Psoas muscle (tissue), 7 donors: ENCODE measurements at regions not wholly inside any gene's neighbourhood (a gene's known extent, or its start where the extent isn't known, plus 50 kb on each side); places are given as distances from the start of the nearest gene placed in this dataset.

Experiments
- ATAC-seq, 4 donors: fragments of 200-7000 bp; cut with Tn5 transposase; one replicate each; pipeline ENCODE4 v1.9.1; 2020; ENCODE audit warnings: moderate library complexity in 3 of 4, mild to moderate bottlenecking in 2 of 4
- DNase-seq, 2 donors: peaks; one replicate each; pipeline ENCODE4 v3.0.0-alpha.2; 2020
- H3K27ac ChIP-seq: fragments of 200-600 bp; one replicate; pipeline ENCODE4 v1.8.0; 2022
- H3K27me3 ChIP-seq, 3 donors: fragments of 200-600 bp in 1 of 3; one replicate each; pipeline versions ENCODE4 v1.6.1 to v1.8.0; 2013 to 2022; ENCODE audit warnings: low read length in 2 of 3, mild to moderate bottlenecking in 2 of 3, moderate library complexity in 1 of 3; ENCODE audit not compliant: insufficient read depth in 3 of 3
- H3K36me3 ChIP-seq, 2 donors: fragments of 200-600 bp in 1 of 2; one replicate each; pipeline versions ENCODE4 v1.6.1 to v1.8.0; 2013 to 2022; ENCODE audit warnings: low read depth in 1 of 2, mild to moderate bottlenecking in 1 of 2, moderate library complexity in 1 of 2; ENCODE audit not compliant: insufficient read depth in 1 of 2
- H3K4me1 ChIP-seq: fragments of 200-600 bp; one replicate; pipeline ENCODE4 v1.8.0; 2022
- H3K4me3 ChIP-seq: fragments of 200-600 bp; one replicate; pipeline ENCODE4 v1.8.0; 2022; ENCODE audit warnings: mild to moderate bottlenecking
- H3K9me3 ChIP-seq: fragments of 200-600 bp; one replicate; pipeline ENCODE4 v1.8.0; 2022
- WGBS, 3 donors: extraction: QIAGEN DNeasy Blood & Tissue Kit; methylation state at CpG; one replicate each; pipeline versions ENCODE4 v1.1.6 to v1.1.7; 2013; 5-methylcytosine and 5-hydroxymethylcytosine counted together
- intact Hi-C, 2 donors: fragments of 100-400 bp; cut with DNase I; formaldehyde crosslinking; loops; one replicate each; pipeline versions ENCODE4 v1.11.0 to v1.14.2; 2022
- TF ChIP-seq, protein P1 (sequence below): fragments of 200-600 bp; IDR thresholded peaks from one replicate; pipeline ENCODE4 v1.8.0; 2022; ENCODE audit warnings: antibody characterized with exemption
- donor health status: healthy with polysubstance abuse.
- donor health status: DM: no; HTN: no; CAD: no; lungs with moderate emphysema.
- donor health status: Bipolar disorder and iron deficiency.
- donor health status: healthy.
- donor health status: DM: yes; HTN: yes; CAD: no.
- donor health status: DM: no; HTN: no; CAD: no.
- donor health status: DM: yes; HTN: yes; CAD: no.

DNA sequence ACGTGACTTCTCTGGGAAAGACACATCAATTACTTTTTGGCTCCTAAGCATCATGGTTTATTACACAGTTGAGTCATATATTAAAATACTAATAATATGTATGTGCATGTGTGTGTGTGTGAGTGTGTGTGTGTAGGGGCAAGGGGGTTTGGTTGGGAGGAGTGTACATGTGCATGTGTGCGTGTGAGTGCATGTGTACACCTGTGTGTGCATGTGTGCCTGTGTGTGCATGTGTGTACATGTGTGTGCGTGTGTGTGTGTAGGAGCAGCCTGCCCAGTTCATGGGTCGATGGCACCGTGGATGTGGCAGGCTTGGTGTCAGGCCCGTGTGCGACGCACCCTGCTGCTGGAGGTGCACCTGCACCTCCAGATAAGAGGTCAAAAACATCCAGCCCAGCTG is 99.0 kb upstream of the SNTG2 start:
- 84 to 90% (median 88%) methylated on average over 8 of the region's 8 CpGs for WGBS, 3 donors
- H3K27me3 ChIP-seq = no peaks in the 10 kb centered on the region

DNA sequence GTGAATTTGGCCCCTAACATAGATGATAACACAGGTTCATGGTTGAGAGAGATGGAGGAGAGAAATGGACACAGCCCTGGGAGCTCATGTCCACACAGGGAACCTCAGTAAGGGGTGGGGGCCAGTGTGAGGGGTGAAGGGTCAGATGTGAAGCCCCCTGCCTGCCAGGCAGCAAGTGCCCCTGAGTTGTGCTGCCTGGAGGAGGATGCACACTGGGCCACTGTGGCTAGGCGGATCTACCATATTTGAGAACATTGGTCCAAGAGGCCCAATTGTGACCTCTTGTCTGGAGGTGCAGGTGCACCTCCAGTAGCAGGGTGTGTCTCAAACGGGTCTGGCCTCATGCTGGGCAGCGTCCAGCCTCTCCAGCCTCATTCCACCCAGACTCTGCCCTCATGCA is 99.6 kb upstream of the SNTG2 start:
- intact Hi-C loops = loop anchor here in 1 of 2 donors (10.0 kb wide), 2 partner anchors 694 to 964 kb away; no protein-coding TSS in a partner anchor
- no peaks in the 10 kb centered on the region for H3K9me3 ChIP-seq
- DNase-seq (no peak), ATAC-seq (no peak)
- TF ChIP-seq, protein P1, sequence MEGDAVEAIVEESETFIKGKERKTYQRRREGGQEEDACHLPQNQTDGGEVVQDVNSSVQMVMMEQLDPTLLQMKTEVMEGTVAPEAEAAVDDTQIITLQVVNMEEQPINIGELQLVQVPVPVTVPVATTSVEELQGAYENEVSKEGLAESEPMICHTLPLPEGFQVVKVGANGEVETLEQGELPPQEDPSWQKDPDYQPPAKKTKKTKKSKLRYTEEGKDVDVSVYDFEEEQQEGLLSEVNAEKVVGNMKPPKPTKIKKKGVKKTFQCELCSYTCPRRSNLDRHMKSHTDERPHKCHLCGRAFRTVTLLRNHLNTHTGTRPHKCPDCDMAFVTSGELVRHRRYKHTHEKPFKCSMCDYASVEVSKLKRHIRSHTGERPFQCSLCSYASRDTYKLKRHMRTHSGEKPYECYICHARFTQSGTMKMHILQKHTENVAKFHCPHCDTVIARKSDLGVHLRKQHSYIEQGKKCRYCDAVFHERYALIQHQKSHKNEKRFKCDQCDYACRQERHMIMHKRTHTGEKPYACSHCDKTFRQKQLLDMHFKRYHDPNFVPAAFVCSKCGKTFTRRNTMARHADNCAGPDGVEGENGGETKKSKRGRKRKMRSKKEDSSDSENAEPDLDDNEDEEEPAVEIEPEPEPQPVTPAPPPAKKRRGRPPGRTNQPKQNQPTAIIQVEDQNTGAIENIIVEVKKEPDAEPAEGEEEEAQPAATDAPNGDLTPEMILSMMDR = no peak
- H3K4me1 ChIP-seq = no peaks in the 10 kb centered on the region
- no peak overlapping the region for H3K4me3 ChIP-seq
- H3K27ac ChIP-seq = no peak overlapping the region
- WGBS, 3 donors = 62 to 85% (median 75%) methylated on average over 3 of the region's 3 CpGs
- H3K27me3 ChIP-seq = no peaks in the 10 kb centered on the region
- H3K36me3 ChIP-seq = no peaks in the 10 kb centered on the region

More for the DNA sequence above, 99.0 kb upstream of the SNTG2 start:
- Histone ChIP-seq H3K36me3 (no peaks in the 10 kb centered on the region), H3K4me1 (no peaks in the 10 kb centered on the region), H3K27ac (no peak overlapping the region), H3K4me3 (no peak overlapping the region), H3K9me3 (no peaks in the 10 kb centered on the region)
- DNase-seq = no peak
- TF ChIP-seq, protein P1 = no peak
- intact Hi-C loops = loop anchor here in 1 of 2 donors (10.0 kb wide), 2 partner anchors 693 to 963 kb away; no protein-coding TSS in a partner anchor
- ATAC-seq = no peak

DNA sequence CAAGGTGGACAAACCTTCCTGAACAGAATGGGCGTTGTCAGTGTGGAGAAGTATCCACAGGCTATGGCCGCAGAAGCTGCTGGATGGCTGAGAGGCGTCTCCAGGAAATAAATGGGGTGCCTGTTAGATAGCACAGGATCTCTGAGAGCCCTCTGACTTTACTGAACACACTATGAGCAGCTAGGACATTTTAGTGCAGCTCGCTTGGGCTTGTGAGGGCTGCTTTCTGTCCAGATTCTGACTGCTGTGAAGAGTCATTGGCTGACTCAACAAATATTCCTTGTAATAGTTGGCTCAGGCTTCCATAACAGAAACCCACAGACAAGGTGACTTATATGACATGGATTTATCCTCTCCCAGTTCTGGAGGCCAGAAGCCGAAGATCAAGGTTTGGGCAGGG is 100.2 kb upstream of the SNTG2 start:
- Histone ChIP-seq H3K27me3 (no peaks in the 10 kb centered on the region), H3K4me3 (no peak overlapping the region), H3K9me3 (no peaks in the 10 kb centered on the region), H3K36me3 (no peaks in the 10 kb centered on the region), H3K4me1 (no peaks in the 10 kb centered on the region), H3K27ac (no peak overlapping the region)
- intact Hi-C loops = loop anchor here in 1 of 2 donors (10.0 kb wide), 2 partner anchors 694 to 964 kb away; no protein-coding TSS in a partner anchor
- DNase-seq (no peak), ATAC-seq (no peak)
- TF ChIP-seq, protein P1 = no peak
- 64 to 73% (median 71%) methylated on average over 5 of the region's 5 CpGs for WGBS, 3 donors

DNA sequence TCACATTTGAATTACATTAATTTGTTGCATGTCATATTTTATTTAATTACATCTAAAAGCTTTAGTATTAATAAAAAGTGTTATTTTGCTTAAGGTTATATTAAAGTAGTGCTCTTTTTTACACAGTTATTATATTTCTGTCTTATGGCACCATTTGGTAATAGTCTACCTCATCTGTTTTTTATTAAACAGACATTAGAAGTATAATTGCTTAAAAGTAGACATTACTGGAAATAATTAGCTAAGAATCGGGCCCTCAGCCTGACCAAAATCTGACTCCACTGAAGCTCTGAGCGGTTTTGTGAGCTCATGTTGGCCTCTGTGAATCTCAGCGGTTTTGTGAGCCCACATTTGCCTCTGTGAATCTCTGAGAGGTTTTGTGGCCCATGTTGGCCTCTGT is 102.5 kb upstream of the SNTG2 start:
- no peaks in the 10 kb centered on the region for H3K4me1 ChIP-seq
- no peak overlapping the region for H3K27ac ChIP-seq
- H3K36me3 ChIP-seq = no peaks in the 10 kb centered on the region
- no peak for ATAC-seq
- TF ChIP-seq, protein P1 = no peak
- WGBS, 3 donors = 69 to 79% (median 76%) methylated on average over 3 of the region's 3 CpGs
- H3K9me3 ChIP-seq = no peaks in the 10 kb centered on the region
- H3K27me3 ChIP-seq = no peaks in the 10 kb centered on the region
- DNase-seq = no peak
- H3K4me3 ChIP-seq = no peak overlapping the region
- intact Hi-C loops = no loop called here

DNA sequence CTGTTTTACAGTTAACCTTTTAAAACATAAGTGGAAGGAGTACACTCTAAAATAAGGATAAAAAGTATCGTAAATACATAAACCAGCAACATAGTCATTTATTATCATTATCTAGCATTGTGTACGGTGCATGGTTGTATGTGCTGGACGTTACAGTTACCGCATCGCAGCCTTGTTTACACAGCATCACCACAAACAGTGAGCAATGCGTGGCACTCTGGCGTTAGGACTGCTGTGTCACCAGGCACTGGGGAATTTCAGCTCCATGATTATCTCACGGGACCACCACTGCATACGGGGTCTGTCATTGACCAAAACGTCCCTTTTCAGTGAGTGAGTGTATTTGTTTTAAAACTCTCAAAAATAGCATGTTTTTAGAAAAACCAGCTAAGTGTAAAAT is 103.0 kb upstream of the SNTG2 start:
- TF ChIP-seq, protein P1 = no peak
- H3K9me3 ChIP-seq = no peaks in the 10 kb centered on the region
- no peaks in the 10 kb centered on the region for H3K4me1 ChIP-seq
- intact Hi-C loops = no loop called here
- H3K4me3 ChIP-seq = no peak overlapping the region
- H3K36me3 ChIP-seq = no peaks in the 10 kb centered on the region
- DNase-seq = no peak
- WGBS, 3 donors = 79 to 81% (median 80%) methylated on average over 10 of the region's 10 CpGs
- ATAC-seq = no peak
- H3K27ac ChIP-seq = no peak overlapping the region
- no peaks in the 10 kb centered on the region for H3K27me3 ChIP-seq
